ENCODE measurements at regions not wholly inside any gene's neighbourhood (a gene's known extent, or its start where the extent isn't known, plus 50 kb on each side); places are given as distances from the start of the nearest gene placed in this dataset.
"Not testable (repeated sequence)": the region's sequence is repeated elsewhere in the genome, so short reads cannot be mapped to it uniquely, and the experiment has no call there.

GRCh38 chr7:69186974-69187373 is 411.3 kb upstream of the AUTS2 start:
- no peak for DNase-seq

GRCh38 chr7:69187824-69188333 is 410.4 kb upstream of the AUTS2 start:
- DNase-seq: no peak

GRCh38 chr7:69189406-69189805 is 408.9 kb upstream of the AUTS2 start:
- no peak for DNase-seq

- no peak for DNase-seq
These were observed 408.2 kb upstream of the AUTS2 start for GRCh38 chr7:69190025-69190424.

GRCh38 chr7:69190763-69191162 is 407.5 kb upstream of the AUTS2 start:
- DNase-seq: no peak

GRCh38 chr7:69192134-69192533 is 406.1 kb upstream of the AUTS2 start:
- DNase-seq: no peak

- no peak for DNase-seq
These were observed 405.2 kb upstream of the AUTS2 start for GRCh38 chr7:69193061-69193460.

- DNase-seq: no peak
These were observed 401.7 kb upstream of the AUTS2 start for GRCh38 chr7:69196593-69196992.

GRCh38 chr7:69198250-69198649 is 400.0 kb upstream of the AUTS2 start:
- DNase-seq: no peak

GRCh38 chr7:69199041-69199440 is 399.2 kb upstream of the AUTS2 start:
- no peak for DNase-seq

GRCh38 chr7:69199661-69200060 is 398.6 kb upstream of the AUTS2 start:
- DNase-seq: no peak

GRCh38 chr7:69203871-69204270 is 394.4 kb upstream of the AUTS2 start:
- DNase-seq: no peak

- no peak for DNase-seq
These were observed 393.3 kb upstream of the AUTS2 start for GRCh38 chr7:69204943-69205342.

- no peak for DNase-seq
These were observed 392.7 kb upstream of the AUTS2 start for GRCh38 chr7:69205581-69205980.

- DNase-seq: no peak
These were observed 390.0 kb upstream of the AUTS2 start for GRCh38 chr7:69208276-69208675.

GRCh38 chr7:69208848-69209247 is 389.4 kb upstream of the AUTS2 start:
- DNase-seq: no peak

GRCh38 chr7:69211336-69211735 is 386.9 kb upstream of the AUTS2 start:
- DNase-seq: no peak

GRCh38 chr7:69211739-69212138 is 386.5 kb upstream of the AUTS2 start:
- DNase-seq: no peak

GRCh38 chr7:69213878-69214277 is 384.4 kb upstream of the AUTS2 start:
- DNase-seq: no peak

- DNase-seq: not testable (repeated sequence)
These were observed 382.8 kb upstream of the AUTS2 start for GRCh38 chr7:69215516-69215915.

- DNase-seq: no peak
These were observed 380.5 kb upstream of the AUTS2 start for GRCh38 chr7:69217516-69218350.

GRCh38 chr7:69218576-69218975 is 379.7 kb upstream of the AUTS2 start:
- no peak for DNase-seq

GRCh38 chr7:69219381-69219780 is 378.9 kb upstream of the AUTS2 start:
- DNase-seq: no peak

GRCh38 chr7:69225259-69225943 is 372.9 kb upstream of the AUTS2 start:
- DNase-seq: no peak

Measured in inflammatory macrophage treated with lipopolysaccharide for 1 hour (primary cell).